ENCODE measurements at regions not wholly inside any gene's neighbourhood (a gene's known extent, or its start where the extent isn't known, plus 50 kb on each side); places are given as distances from the start of the nearest gene placed in this dataset.

- Histone ChIP-seq H3K27me3 (no peaks in the 10 kb centered on the region), H3K4me1 (ENCODE audit: insufficient read depth) (no peaks in the 10 kb centered on the region), H3K27ac (no peak overlapping the region), H3K4me3 (no peak overlapping the region), H3K9me3 (no peaks in the 10 kb centered on the region), H3K36me3 (no peaks in the 10 kb centered on the region)
- TF ChIP-seq POLR2A (IDR thresholded peaks at IDR 0.05) (no peak), EP300 (IDR thresholded peaks at IDR 0.05) (no peak), CTCF (IDR thresholded peaks at IDR 0.05) (no peak)
- intact Hi-C loops (cut with DNase I) = no loop called here
- DNase-seq = no peak
- 80 to 85% (median 85%) methylated on average over 9 of the region's 9 CpGs for WGBS, 3 donors
Observed at GRCh38 chr3:107992976-107993684, 97.7 kb downstream of the CD47 start.

- intact Hi-C loops (cut with DNase I) = no loop called here
- Histone ChIP-seq H3K9me3 (no peaks in the 10 kb centered on the region), H3K4me3 (no peak overlapping the region), H3K27me3 (no peaks in the 10 kb centered on the region), H3K27ac (no peak overlapping the region), H3K36me3 (no peaks in the 10 kb centered on the region), H3K4me1 (ENCODE audit: insufficient read depth) (peaks cover 4% of the 10 kb centered on the region)
- WGBS, 3 donors = 94 to 97% (median 95%) methylated on average over 5 of the region's 5 CpGs
- DNase-seq = no peak
- TF ChIP-seq POLR2A (IDR thresholded peaks at IDR 0.05) = no peak
- TF ChIP-seq CTCF (IDR thresholded peaks at IDR 0.05) = no peak
- TF ChIP-seq EP300 (IDR thresholded peaks at IDR 0.05) = no peak
Observed at GRCh38 chr3:107990926-107991325, 99.9 kb downstream of the CD47 start.

- no peak for DNase-seq
- Histone ChIP-seq H3K9me3 (no peaks in the 10 kb centered on the region), H3K36me3 (no peaks in the 10 kb centered on the region), H3K4me3 (no peak overlapping the region), H3K27ac (no peak overlapping the region), H3K4me1 (ENCODE audit: insufficient read depth) (peaks cover 4% of the 10 kb centered on the region), H3K27me3 (no peaks in the 10 kb centered on the region)
- intact Hi-C loops (cut with DNase I) = no loop called here
- WGBS, 3 donors = 96 to 98% (median 96%) methylated on average over 6 of the region's 6 CpGs
- TF ChIP-seq CTCF (IDR thresholded peaks at IDR 0.05) = no peak
- TF ChIP-seq POLR2A (IDR thresholded peaks at IDR 0.05) = no peak
- TF ChIP-seq EP300 (IDR thresholded peaks at IDR 0.05) = no peak
Observed at GRCh38 chr3:107990433-107990832, 100.4 kb downstream of the CD47 start.

- Histone ChIP-seq H3K27ac (no peak overlapping the region), H3K36me3 (no peaks in the 10 kb centered on the region), H3K27me3 (no peaks in the 10 kb centered on the region), H3K4me1 (ENCODE audit: insufficient read depth) (peaks cover 4% of the 10 kb centered on the region), H3K4me3 (no peak overlapping the region), H3K9me3 (no peaks in the 10 kb centered on the region)
- intact Hi-C loops (cut with DNase I) = no loop called here
- 45 to 70% (median 51%) methylated on average over 4 of the region's 4 CpGs for WGBS, 3 donors
- no peak for DNase-seq
- TF ChIP-seq POLR2A (IDR thresholded peaks at IDR 0.05) = no peak
- TF ChIP-seq CTCF (IDR thresholded peaks at IDR 0.05) = no peak
- no peak for TF ChIP-seq EP300 (IDR thresholded peaks at IDR 0.05)
Observed at GRCh38 chr3:107989661-107990060, 101.2 kb downstream of the CD47 start.
